NOMO-1 treated with DMSO at 0.1 percent for 48 hours (cell line): ENCODE measurements at regions not wholly inside any gene's neighbourhood (a gene's known extent, or its start where the extent isn't known, plus 50 kb on each side); places are given as distances from the start of the nearest gene placed in this dataset.
A peak's percentile ranks its signal among the peaks of the same experiment; 100 is the strongest.

ENCODE experiments used
- DNase-seq: peaks from one replicate; lab custom pipeline; 2025; ENCODE audit not compliant: unreplicated experiment; lab: John Stamatoyannopoulos, UW

DNA sequence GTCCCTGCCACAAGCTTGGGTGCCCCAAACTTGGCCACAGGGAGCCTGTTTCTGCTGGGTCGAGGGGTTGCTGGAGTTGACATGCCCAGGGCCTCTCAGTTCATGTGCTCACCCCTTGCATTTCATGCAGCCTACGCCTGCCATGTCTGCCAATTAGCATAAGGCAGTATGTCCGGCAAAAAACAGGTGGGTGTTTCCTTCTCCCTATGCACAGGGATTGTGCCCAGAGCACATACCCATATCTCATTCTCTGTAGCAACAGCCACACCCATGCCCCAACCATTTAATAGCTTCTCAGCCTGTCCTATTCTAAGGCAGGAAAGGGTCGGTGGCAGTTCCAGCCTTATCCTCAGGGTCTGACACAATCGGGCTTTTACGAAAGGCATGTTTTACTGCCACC, 340.4 kb upstream of the ASIC2 start:
- DNase-seq, result no peak

DNA sequence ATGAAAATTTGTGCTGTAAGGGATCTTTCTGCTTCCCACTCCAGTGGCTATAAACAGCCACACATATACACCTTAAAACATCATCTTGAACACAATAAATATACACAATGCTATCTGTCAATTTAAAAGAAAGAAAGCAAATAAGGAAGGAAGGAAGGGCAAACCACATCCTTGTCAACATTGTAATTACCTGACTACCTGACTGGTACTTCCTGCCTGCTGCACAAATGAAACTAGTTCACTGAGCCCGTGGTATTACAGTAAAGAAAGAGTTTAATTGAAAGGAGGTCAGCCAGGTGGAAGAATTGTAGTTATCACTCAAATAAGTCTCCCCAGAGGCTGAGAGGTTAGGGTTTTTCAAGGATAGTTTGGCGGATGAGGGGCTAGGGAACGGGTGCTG, 344.4 kb upstream of the ASIC2 start:
- no peak for DNase-seq

- DNase-seq, result peak; percentile 64
These were observed 346.2 kb upstream of the ASIC2 start for GRCh38 chr17:33639103-33639880.

DNA sequence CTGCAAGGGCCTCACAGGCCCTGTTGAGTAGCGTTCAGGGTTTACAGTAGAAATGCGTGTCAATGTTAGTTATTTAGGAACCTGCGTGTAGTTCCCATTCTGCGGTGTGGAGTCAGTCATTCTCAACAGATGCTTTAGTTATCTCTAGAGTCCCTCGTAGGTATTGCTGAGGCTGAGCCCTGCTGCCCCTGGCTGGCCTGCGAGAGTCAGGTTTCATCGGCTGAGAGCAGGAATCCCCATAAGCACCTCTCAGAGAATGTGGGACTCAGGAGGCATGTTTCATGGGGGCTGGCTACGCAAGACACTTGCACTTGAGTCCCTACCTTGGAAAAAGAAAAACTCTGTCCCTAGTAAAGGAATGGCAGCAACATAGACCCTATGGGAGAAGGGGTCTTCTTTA, 347.5 kb upstream of the ASIC2 start:
- no peak for DNase-seq

- no peak for DNase-seq
These were observed 348.9 kb upstream of the ASIC2 start for GRCh38 chr17:33642002-33642401.

DNA sequence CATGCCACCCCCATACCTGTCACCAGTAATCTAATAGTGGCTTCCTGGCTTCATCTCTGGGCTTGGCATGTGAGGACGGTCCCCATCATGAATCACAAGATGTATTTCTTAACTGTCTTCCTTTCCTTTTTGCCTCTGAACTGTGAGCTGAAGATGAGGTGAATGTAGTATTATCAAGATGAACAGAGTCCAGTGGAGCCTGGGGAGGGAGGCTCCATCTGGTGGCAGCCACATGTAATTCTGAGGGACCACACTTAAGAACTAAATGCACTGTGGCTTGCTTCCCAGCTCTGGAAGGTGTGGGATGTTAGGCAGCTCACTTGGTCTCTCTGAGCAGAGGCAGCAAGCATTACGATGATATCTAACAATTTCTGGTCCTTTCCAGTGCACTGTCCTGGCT, 354.9 kb upstream of the ASIC2 start:
- DNase-seq, result peak; percentile 5

DNA sequence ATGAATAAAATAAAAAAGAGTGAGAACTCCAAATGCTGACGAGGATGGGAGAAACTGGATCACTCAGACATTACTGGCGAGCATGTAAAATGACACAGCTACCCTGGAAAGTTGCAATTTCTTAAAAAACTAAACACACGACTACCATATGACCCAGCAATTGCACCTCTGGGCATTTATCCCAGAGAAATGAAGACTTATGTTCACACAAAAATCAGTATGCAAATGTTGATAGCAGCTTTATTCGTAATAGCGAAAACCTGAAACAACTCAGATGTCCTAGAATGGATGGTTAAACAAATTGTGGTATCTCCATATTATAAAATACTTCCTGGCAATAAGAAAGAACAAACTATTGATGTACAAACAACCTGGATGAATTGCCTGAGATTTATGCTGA, 357.2 kb upstream of the ASIC2 start:
- no peak for DNase-seq

GRCh38 chr17:33651686-33652085, 358.6 kb upstream of the ASIC2 start:
- no peak for DNase-seq

DNA sequence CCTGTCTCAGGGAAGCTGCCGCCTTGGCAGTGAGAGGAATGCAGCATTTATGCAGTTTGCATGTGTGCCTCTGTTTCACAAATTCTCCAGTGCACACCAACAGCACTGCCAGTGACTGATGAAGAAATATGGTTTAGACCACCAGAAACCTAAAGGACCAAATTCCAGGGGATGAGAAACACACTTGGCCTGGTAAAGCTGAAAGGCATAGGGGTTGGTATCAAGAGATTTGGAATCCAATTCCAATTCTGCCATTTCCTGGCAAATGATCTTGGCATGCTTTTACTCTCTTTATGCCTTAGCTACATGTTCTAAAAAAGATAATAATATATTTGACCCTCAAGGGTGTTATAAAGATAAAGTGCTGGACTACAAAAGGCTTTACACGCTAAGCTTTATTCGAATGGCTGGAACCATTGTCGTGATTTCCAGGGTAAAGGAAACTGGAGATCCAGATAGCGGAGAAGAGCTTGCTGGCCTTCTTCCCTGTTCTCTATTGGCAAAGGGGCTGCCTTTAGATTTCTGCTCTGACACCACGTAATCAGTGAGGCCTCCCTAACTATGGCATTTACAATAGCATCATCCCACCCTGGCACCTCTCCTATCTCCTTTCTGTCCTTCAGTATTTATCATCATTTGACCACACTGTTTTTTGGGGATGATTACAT, 359.8 kb upstream of the ASIC2 start:
- DNase-seq, result no peak

GRCh38 chr17:33653399-33653788, 360.3 kb upstream of the ASIC2 start:
- DNase-seq, result no peak

- no peak for DNase-seq
These were observed 364.1 kb upstream of the ASIC2 start for GRCh38 chr17:33657181-33657580.

GRCh38 chr17:33661975-33662374, 368.9 kb upstream of the ASIC2 start:
- DNase-seq, result no peak

- no peak for DNase-seq
These were observed 371.2 kb upstream of the ASIC2 start for GRCh38 chr17:33664116-33664840.

- no peak for DNase-seq
These were observed 374.0 kb upstream of the ASIC2 start for GRCh38 chr17:33667052-33667509.

DNA sequence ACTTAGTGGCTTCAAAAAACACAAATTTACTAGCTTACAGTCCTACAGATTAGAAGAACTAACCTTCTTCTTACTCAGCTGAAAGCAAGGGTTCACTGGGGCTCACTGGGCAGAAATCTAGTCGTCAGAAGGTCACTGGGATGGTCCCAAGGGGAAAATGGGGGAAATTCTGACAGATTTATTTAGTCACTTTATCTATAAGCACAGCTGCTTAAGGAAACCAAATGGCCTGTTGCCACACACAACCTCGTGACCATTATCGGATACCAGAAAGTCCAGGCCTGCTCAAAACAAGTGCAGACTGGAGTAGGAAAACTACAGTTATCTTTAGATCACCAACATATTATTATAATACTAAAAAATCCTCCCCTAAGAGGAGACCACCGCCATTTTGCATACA, 374.6 kb upstream of the ASIC2 start:
- no peak for DNase-seq

GRCh38 chr17:33668516-33668915, 375.4 kb upstream of the ASIC2 start:
- no peak for DNase-seq

- no peak for DNase-seq
These were observed 378.4 kb upstream of the ASIC2 start for GRCh38 chr17:33671491-33671890.

DNA sequence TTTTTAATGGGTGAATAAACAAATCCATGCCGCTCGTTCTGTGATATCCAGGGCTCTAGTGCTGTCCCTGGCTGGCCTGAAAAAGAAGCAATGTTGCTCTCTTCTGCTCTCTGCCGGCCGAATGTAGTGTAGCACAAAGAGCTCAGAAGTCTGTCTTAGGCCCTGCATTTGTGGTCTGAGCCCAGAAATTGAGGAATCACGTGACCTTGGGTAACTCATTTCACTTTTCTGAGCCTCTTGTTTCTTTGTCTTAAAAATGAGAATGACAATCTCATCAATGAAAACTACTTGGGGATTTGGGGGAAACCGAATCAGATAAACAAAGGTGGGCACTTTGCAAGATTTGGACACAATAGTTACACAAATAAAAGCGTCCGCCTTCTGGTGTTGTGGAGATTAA, 381.6 kb upstream of the ASIC2 start:
- DNase-seq, result peak; percentile 76

DNA sequence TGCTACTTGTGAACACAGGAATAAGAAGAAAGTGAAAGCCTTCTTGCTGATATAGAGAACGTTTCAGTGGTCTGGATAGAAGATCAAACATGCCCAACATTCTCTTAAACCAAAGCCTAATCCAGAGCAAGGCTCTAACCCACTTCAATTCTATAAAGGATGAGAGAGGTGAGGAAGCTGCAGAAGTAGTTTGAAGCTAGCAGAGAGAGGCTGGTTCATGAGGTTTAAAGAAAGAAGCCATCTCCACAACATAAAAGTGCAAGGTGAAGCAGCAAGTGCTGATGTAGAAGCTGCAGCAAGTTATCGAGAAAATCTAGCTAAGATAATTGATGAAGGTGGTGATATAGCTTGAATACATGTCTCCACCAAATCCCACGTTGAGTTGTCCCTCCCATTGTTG, 383.3 kb upstream of the ASIC2 start:
- no peak for DNase-seq

GRCh38 chr17:33679595-33679994, 386.5 kb upstream of the ASIC2 start:
- no peak for DNase-seq

- DNase-seq, result no peak
These were observed 387.4 kb upstream of the ASIC2 start for GRCh38 chr17:33680472-33680871.

- DNase-seq, result no peak
These were observed 389.5 kb upstream of the ASIC2 start for GRCh38 chr17:33682599-33682998.
